ENCODE measurements at regions not wholly inside any gene's neighbourhood (a gene's known extent, or its start where the extent isn't known, plus 50 kb on each side); places are given as distances from the start of the nearest gene placed in this dataset.

GRCh38 chr5:57569601-57570000 lies 87.0 kb upstream of the ACTBL2 start:
- Histone ChIP-seq H2AFZ (ENCODE audit: low read length) (no peak overlapping the region), H3K4me1 (replicated peaks in 1 of 4; ENCODE audit: control insufficient read depth in 3 of 4, insufficient read depth in 4 of 4, low read length in 3 of 4) (no peaks in the 10 kb centered on the region), H3K4ac (replicated peaks; ENCODE audit: insufficient read length, low read depth, low read length) (no peak overlapping the region), H2AK5ac (ENCODE audit: low read depth, low read length) (no peak overlapping the region), H4K8ac (ENCODE audit: extremely low read depth, insufficient read depth, low read length) (no peak overlapping the region), H2BK120ac (replicated peaks; ENCODE audit: low read depth, low read length) (no peak overlapping the region), H3K27me3 (replicated peaks in 1 of 4; ENCODE audit: control insufficient read depth in 3 of 4, extremely low read depth in 1 of 4, insufficient read depth in 3 of 4, low read length in 3 of 4) (no peaks in the 10 kb centered on the region), H3K9ac (replicated peaks in 1 of 4; ENCODE audit: extremely low read depth in 1 of 4, low read depth in 3 of 4, low read length in 3 of 4) (no peak overlapping the region), H2BK15ac (ENCODE audit: low read length) (no peak overlapping the region), H3K36me3 (ENCODE audit: control insufficient read depth in 2 of 4, insufficient read depth in 4 of 4, low read length in 3 of 4) (no peaks in the 10 kb centered on the region), H3K79me1 (ENCODE audit: low read depth, low read length) (no peaks in the 10 kb centered on the region), H3K18ac (ENCODE audit: extremely low read depth, low read length) (no peak overlapping the region), H2BK5ac (ENCODE audit: low read depth, low read length) (no peak overlapping the region), H4K5ac (ENCODE audit: insufficient read length, low read depth, low read length) (no peak overlapping the region), H2BK20ac (ENCODE audit: low read length) (no peak overlapping the region), H4K20me1 (replicated peaks in 1 of 2; ENCODE audit: control insufficient read depth in 1 of 2, insufficient read depth in 2 of 2, low read length in 2 of 2) (no peaks in the 10 kb centered on the region), H3K9me3 (ENCODE audit: insufficient read depth in 2 of 2, low read depth in 1 of 2, low read length in 1 of 2) (no peaks in the 10 kb centered on the region; a peak in 1 of 4 replicates), H3K79me2 (ENCODE audit: control insufficient read depth in 1 of 2, insufficient read depth in 2 of 2, low read length in 2 of 2) (no peaks in the 10 kb centered on the region), H3K23ac (ENCODE audit: insufficient read length) (no peak overlapping the region), H3K4me2 (ENCODE audit: insufficient read depth in 1 of 2, low read depth in 2 of 2, low read length in 2 of 2) (no peak overlapping the region), H3K4me3 (ENCODE audit: extremely low read depth in 1 of 4, insufficient read depth in 2 of 4, low read depth in 3 of 4, low read length in 4 of 4) (no peak overlapping the region), H3K23me2 (ENCODE audit: low read depth, low read length) (no peaks in the 10 kb centered on the region), H4K91ac (replicated peaks; ENCODE audit: insufficient read length, low read length) (no peak overlapping the region), H3K56ac (replicated peaks; ENCODE audit: insufficient read length, low read depth, low read length) (no peak overlapping the region), H3K14ac (ENCODE audit: insufficient read length) (no peak overlapping the region), H2BK12ac (ENCODE audit: low read depth, low read length) (no peak overlapping the region), H3K27ac (ENCODE audit: low read depth, low read length) (no peak overlapping the region)
- POLR2A ChIA-PET (ENCODE audit: partially characterized antibody), result no interaction called here
- CTCF ChIA-PET (ENCODE audit: partially characterized antibody), result interaction anchor here (1.4 to 1.5 kb wide), 2 partner anchors 12 to 81 kb away, joined by 3 read pairs; no protein-coding TSS in a partner anchor
- no peak for FAIRE-seq
- WGBS, 2 experiments (ENCODE audit: extremely low coverage in 1 of 2, insufficient coverage in 1 of 2, insufficient read length in 1 of 2, insufficient replicate concordance in 2 of 2, low coverage in 1 of 2, low lambda C conversion rate in 2 of 2, missing lambda C conversion rate in 1 of 2), result 50% methylated on average over 1 of the region's 1 CpG; no CpG with 5 or more reads in 1 of the 2 experiments
- no peak for DNase-seq (ENCODE audit: low read depth in 1 of 2, low spot score in 2 of 2)
- TF ChIP-seq SP2 (IDR thresholded peaks at IDR 0.05; ENCODE audit: low read length) (no peak), RXRA (IDR thresholded peaks at IDR 0.05; ENCODE audit: insufficient read depth, low read depth, low read length) (no peak), USF2 (IDR thresholded peaks at IDR 0.05; ENCODE audit: low read length) (no peak), CHD2 (IDR thresholded peaks at IDR 0.05; ENCODE audit: low read length) (no peak), MAFK (IDR thresholded peaks at IDR 0.05; ENCODE audit: low read depth, low read length) (no peak), CREB1 (IDR thresholded peaks at IDR 0.05) (no peak), CTCF (IDR thresholded peaks at IDR 0.05; ENCODE audit: control extremely low read depth in 1 of 3, insufficient read depth in 1 of 3, low read depth in 1 of 3, low read length in 3 of 3) (no peak), TCF12 (IDR thresholded peaks at IDR 0.05; ENCODE audit: low read depth, low read length) (no peak), POLR2A (IDR thresholded peaks at IDR 0.05; ENCODE audit: control extremely low read depth in 1 of 2, low read depth in 2 of 2, low read length in 2 of 2) (no peak)

Measured in H1 (cell line).